PC-3 (cell line): ENCODE measurements at regions not wholly inside any gene's neighbourhood (a gene's known extent, or its start where the extent isn't known, plus 50 kb on each side); places are given as distances from the start of the nearest gene placed in this dataset.

ENCODE experiments used
- ATAC-seq: fragments of 200-7000 bp; cut with Tn5 transposase; 2 replicates; pipeline ENCODE4 v1.9.1; 2020; ENCODE audit warnings: mild to moderate bottlenecking, moderate library complexity
- BruUV-seq: library from RNA; stranded (reverse); fragments of 400-500 nt; replicated peaks from 2 replicates; lab custom pipeline; 2021; lab: Mats Ljungman, UMichigan
- CTCF ChIA-PET: fragments of 300-600 bp; sonication (Branson Sonifier 250); formaldehyde crosslinking; loops from one replicate; lab custom pipeline; 2022; ENCODE audit warnings: antibody characterized with exemption; lab: Charles Lee
- POLR2A ChIA-PET: fragments of 300-600 bp; sonication (Branson Sonifier 250); formaldehyde crosslinking; loops from one replicate; lab custom pipeline; 2022; ENCODE audit warnings: antibody characterized with exemption; ENCODE audit not compliant: unreplicated experiment; lab: Charles Lee
- DNase-seq: peaks from one replicate; pipeline ENCODE4 v3.0.0-alpha.2; 2015
- H2AFZ ChIP-seq: fragments of 300-600 bp; sonication (generic); 2 replicates; pipeline ENCODE4 v1.6.0; 2016; ENCODE audit warnings: antibody characterized with exemption, low read length
- H3F3A ChIP-seq: fragments of 300-600 bp; sonication (generic); one replicate; pipeline ENCODE4 v1.6.0; 2017; ENCODE audit warnings: antibody characterized with exemption, low read length, control low read depth, mild to moderate bottlenecking; ENCODE audit not compliant: unreplicated experiment
- H3K27ac ChIP-seq: fragments of 300-600 bp; sonication (generic); 2 replicates; pipeline ENCODE4 v1.5.1; 2016; ENCODE audit warnings: mild to moderate bottlenecking, low read length
- H3K27me3 ChIP-seq: fragments of 300-600 bp; sonication (generic); 2 replicates; pipeline ENCODE4 v1.6.1; 2016; ENCODE audit warnings: low read length, mixed read lengths
- H3K36me3 ChIP-seq: fragments of 300-600 bp; sonication (generic); 2 replicates; pipeline ENCODE4 v1.6.1; 2016; ENCODE audit warnings: low read depth, mixed run types, low read length, mixed read lengths
- H3K4me1 ChIP-seq: fragments of 300-600 bp; sonication (generic); 2 replicates; pipeline ENCODE4 v1.5.1; 2016; ENCODE audit warnings: low read length; ENCODE audit not compliant: insufficient read depth
- H3K4me2 ChIP-seq: fragments of 300-600 bp; sonication (generic); 2 replicates; pipeline ENCODE4 v1.6.0; 2016; ENCODE audit warnings: low read length
- H3K4me3 ChIP-seq: fragments of 300-600 bp; sonication (generic); 2 replicates; pipeline ENCODE4 v1.5.1; 2016; ENCODE audit warnings: mild to moderate bottlenecking, low read length, mixed read lengths
- H3K79me2 ChIP-seq: fragments of 300-600 bp; sonication (generic); 2 replicates; pipeline ENCODE4 v1.6.1; 2017; ENCODE audit warnings: low read length, mixed read lengths
- H3K9ac ChIP-seq: fragments of 300-600 bp; sonication (generic); 2 replicates; pipeline ENCODE4 v1.6.0; 2016; ENCODE audit warnings: mild to moderate bottlenecking, low read length
- H3K9me2 ChIP-seq: fragments of 300-600 bp; sonication (generic); replicated peaks from 2 replicates; pipeline ENCODE4 v1.6.1; 2016; ENCODE audit warnings: mixed run types, low read length, mixed read lengths
- H3K9me3 ChIP-seq: fragments of 300-600 bp; sonication (generic); 2 replicates; pipeline ENCODE4 v1.6.1; 2016; ENCODE audit warnings: low read length, mixed read lengths
- H4K20me1 ChIP-seq: fragments of 300-600 bp; sonication (generic); 2 replicates; pipeline ENCODE4 v1.6.1; 2016; ENCODE audit warnings: low read length, mixed read lengths
- EZH2 ChIP-seq: fragments of 300-600 bp; sonication (generic); IDR thresholded peaks from one replicate; pipeline ENCODE4 v1.6.1; 2017; ENCODE audit warnings: antibody characterized with exemption, mild to moderate bottlenecking, low read length; ENCODE audit not compliant: unreplicated experiment
- EZH2phosphoT487 ChIP-seq: fragments of 300-600 bp; sonication (generic); IDR thresholded peaks from 2 replicates; pipeline ENCODE4 v1.6.1; 2018; ENCODE audit warnings: mild to moderate bottlenecking, antibody characterized with exemption, low read length, borderline replicate concordance
- intact Hi-C: fragments of 100-400 bp; cut with micrococcal nuclease; formaldehyde crosslinking; loops from 2 replicates; pipeline ENCODE4 v1.9.0; 2023
- TF ChIP-seq, protein P1 (sequence below): fragments of 300-600 bp; sonication (generic); conservative IDR thresholded peaks from 2 replicates; pipeline ENCODE4 v1.5.1; 2017; ENCODE audit warnings: antibody characterized with exemption, low read depth, mild to moderate bottlenecking, low read length

DNA sequence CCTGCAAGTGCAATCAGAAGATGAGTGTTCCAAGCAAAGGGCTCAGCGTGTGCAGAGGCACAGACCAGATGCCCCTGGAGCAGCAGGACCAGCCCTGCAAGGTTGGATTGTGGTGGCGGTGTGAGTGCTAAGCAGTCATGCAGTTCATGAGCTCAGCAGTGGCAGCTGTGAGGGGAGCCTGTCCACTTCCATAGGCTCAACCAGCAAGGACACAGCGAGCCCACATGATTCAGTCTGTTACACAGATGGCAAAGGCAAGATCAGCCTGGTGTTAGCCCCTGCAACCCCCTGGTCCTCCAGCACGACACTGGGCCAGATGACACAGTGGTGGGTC is 95.9 kb upstream of the PRR23E start:
- Histone ChIP-seq H4K20me1 (no peaks in the 10 kb centered on the region), H3K9ac (no peak overlapping the region), H3K27ac (no peak overlapping the region), H3F3A (no peaks in the 10 kb centered on the region), H3K4me2 (no peak overlapping the region), H2AFZ (no peak overlapping the region), H3K4me1 (no peaks in the 10 kb centered on the region), H3K36me3 (no peaks in the 10 kb centered on the region), H3K9me2 (no peaks in the 10 kb centered on the region), H3K4me3 (no peak overlapping the region), H3K27me3 (no peaks in the 10 kb centered on the region), H3K79me2 (no peaks in the 10 kb centered on the region), H3K9me3 (no peaks in the 10 kb centered on the region)
- TF ChIP-seq EZH2: no peak
- TF ChIP-seq, protein P1, sequence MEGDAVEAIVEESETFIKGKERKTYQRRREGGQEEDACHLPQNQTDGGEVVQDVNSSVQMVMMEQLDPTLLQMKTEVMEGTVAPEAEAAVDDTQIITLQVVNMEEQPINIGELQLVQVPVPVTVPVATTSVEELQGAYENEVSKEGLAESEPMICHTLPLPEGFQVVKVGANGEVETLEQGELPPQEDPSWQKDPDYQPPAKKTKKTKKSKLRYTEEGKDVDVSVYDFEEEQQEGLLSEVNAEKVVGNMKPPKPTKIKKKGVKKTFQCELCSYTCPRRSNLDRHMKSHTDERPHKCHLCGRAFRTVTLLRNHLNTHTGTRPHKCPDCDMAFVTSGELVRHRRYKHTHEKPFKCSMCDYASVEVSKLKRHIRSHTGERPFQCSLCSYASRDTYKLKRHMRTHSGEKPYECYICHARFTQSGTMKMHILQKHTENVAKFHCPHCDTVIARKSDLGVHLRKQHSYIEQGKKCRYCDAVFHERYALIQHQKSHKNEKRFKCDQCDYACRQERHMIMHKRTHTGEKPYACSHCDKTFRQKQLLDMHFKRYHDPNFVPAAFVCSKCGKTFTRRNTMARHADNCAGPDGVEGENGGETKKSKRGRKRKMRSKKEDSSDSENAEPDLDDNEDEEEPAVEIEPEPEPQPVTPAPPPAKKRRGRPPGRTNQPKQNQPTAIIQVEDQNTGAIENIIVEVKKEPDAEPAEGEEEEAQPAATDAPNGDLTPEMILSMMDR: no peak
- no peak for TF ChIP-seq EZH2phosphoT487
- no TSS peak for BruUV-seq
- POLR2A ChIA-PET: no interaction called here
- intact Hi-C loops: no loop called here
- DNase-seq: no peak
- CTCF ChIA-PET: no interaction called here
- ATAC-seq: no peak

DNA sequence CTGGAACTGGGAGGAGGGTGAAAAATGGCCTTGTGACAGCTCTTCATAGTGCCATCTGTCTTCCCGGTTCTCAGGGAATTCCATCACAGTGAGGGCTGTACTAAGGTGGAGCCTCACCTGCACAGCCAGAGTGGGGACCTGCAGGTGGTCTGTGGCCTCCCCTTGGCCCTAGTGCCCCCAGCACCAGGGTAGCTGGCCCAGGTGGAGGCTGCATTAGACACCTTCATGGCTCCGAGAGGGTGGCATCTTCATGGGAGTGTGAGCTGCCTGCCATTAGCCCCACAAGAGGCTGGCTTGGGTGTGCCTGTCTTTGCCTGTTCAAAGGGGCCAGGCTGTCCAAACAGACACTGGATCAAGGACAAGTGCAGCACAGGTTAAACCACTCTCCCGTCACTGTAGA is 95.5 kb upstream of the PRR23E start:
- H3F3A ChIP-seq: no peaks in the 10 kb centered on the region
- H3K79me2 ChIP-seq: no peaks in the 10 kb centered on the region
- no TSS peak for BruUV-seq
- no peak for DNase-seq
- TF ChIP-seq, protein P1: no peak
- no peak for TF ChIP-seq EZH2
- TF ChIP-seq EZH2phosphoT487: no peak
- POLR2A ChIA-PET: no interaction called here
- no peaks in the 10 kb centered on the region for H4K20me1 ChIP-seq
- H3K27me3 ChIP-seq: no peaks in the 10 kb centered on the region
- H3K4me1 ChIP-seq: no peaks in the 10 kb centered on the region
- H3K9me3 ChIP-seq: no peaks in the 10 kb centered on the region
- no peak for ATAC-seq
- no peaks in the 10 kb centered on the region for H3K9me2 ChIP-seq
- H3K4me2 ChIP-seq: no peak overlapping the region
- no peak overlapping the region for H2AFZ ChIP-seq
- CTCF ChIA-PET: no interaction called here
- intact Hi-C loops: no loop called here
- H3K36me3 ChIP-seq: no peaks in the 10 kb centered on the region
- H3K9ac ChIP-seq: no peak overlapping the region
- no peak overlapping the region for H3K4me3 ChIP-seq
- H3K27ac ChIP-seq: no peak overlapping the region

DNA sequence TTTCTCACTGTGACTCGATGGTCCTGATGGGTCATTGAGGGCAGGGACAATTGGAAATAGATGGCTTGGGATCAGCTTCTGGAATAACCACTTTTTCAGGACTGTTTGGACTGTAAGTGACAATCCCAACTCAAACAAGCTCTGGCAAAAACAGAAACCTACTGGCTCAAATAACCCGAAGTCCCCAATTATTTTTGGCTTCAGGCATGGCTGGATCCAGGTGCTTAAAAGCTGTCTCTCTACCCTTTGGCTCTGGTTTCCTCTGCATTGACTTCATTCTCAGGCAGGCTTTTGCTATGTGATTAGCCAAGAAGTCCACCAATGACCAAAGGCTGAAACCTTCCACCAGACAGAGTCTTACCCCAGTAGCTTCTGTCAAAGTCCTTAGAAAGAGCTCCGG is 92.9 kb upstream of the PRR23E start:
- no peaks in the 10 kb centered on the region for H3F3A ChIP-seq
- BruUV-seq: no TSS peak
- ATAC-seq (no peak), DNase-seq (no peak)
- H3K36me3 ChIP-seq: no peaks in the 10 kb centered on the region
- intact Hi-C loops: no loop called here
- no peak overlapping the region for H3K4me2 ChIP-seq
- no peaks in the 10 kb centered on the region for H3K9me3 ChIP-seq
- CTCF ChIA-PET: no interaction called here
- POLR2A ChIA-PET: no interaction called here
- H4K20me1 ChIP-seq: no peaks in the 10 kb centered on the region
- no peak overlapping the region for H3K27ac ChIP-seq
- H3K9me2 ChIP-seq: no peaks in the 10 kb centered on the region
- H2AFZ ChIP-seq: no peak overlapping the region
- no peaks in the 10 kb centered on the region for H3K27me3 ChIP-seq
- H3K79me2 ChIP-seq: no peaks in the 10 kb centered on the region
- no peaks in the 10 kb centered on the region for H3K4me1 ChIP-seq
- no peak overlapping the region for H3K9ac ChIP-seq
- H3K4me3 ChIP-seq: no peak overlapping the region
- TF ChIP-seq EZH2phosphoT487: no peak
- no peak for TF ChIP-seq EZH2
- TF ChIP-seq, protein P1: no peak
